D721Med (cell line): ENCODE measurements at regions not wholly inside any gene's neighbourhood (a gene's known extent, or its start where the extent isn't known, plus 50 kb on each side); places are given as distances from the start of the nearest gene placed in this dataset.

Experiments
- DNase-seq: peaks from one replicate; pipeline ENCODE4 v3.0.0; 2011; ENCODE audit warnings: low spot score; ENCODE audit not compliant: insufficient read length
- FAIRE-seq: peaks from 2 replicates; lab custom pipeline; 2011; peaks lifted over from hg19 to GRCh38; lab: Jason Lieb, UNC
- TF ChIP-seq, protein P1 (sequence below): IDR thresholded peaks from 2 replicates; pipeline ENCODE4 v1.5.1; 2012; ENCODE audit warnings: mild to moderate bottlenecking, control low read depth; ENCODE audit not compliant: insufficient read depth; ENCODE audit errors: missing control alignments

DNA sequence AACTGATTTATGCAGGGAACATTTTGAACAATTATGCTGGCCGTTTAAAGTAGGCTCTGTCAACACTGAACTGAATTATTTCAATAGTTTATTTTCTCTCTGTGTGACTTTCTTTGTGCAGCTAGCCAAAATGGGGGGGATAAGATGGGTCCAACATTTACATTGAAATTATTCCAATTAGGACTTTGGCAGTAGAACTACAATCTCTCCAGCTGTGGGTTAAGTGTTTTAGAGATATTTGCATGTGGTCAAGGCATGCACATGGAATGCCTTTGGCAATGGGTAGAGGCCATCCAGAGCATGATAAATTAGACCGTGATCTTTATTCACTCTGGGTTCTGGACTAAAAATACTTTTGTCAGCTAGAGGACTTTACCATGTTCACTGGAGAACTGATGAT lies 107.9 kb upstream of the ELOVL6 start:
- DNase-seq, result no peak
- no peak for FAIRE-seq
- TF ChIP-seq, protein P1, sequence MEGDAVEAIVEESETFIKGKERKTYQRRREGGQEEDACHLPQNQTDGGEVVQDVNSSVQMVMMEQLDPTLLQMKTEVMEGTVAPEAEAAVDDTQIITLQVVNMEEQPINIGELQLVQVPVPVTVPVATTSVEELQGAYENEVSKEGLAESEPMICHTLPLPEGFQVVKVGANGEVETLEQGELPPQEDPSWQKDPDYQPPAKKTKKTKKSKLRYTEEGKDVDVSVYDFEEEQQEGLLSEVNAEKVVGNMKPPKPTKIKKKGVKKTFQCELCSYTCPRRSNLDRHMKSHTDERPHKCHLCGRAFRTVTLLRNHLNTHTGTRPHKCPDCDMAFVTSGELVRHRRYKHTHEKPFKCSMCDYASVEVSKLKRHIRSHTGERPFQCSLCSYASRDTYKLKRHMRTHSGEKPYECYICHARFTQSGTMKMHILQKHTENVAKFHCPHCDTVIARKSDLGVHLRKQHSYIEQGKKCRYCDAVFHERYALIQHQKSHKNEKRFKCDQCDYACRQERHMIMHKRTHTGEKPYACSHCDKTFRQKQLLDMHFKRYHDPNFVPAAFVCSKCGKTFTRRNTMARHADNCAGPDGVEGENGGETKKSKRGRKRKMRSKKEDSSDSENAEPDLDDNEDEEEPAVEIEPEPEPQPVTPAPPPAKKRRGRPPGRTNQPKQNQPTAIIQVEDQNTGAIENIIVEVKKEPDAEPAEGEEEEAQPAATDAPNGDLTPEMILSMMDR, result no peak

DNA sequence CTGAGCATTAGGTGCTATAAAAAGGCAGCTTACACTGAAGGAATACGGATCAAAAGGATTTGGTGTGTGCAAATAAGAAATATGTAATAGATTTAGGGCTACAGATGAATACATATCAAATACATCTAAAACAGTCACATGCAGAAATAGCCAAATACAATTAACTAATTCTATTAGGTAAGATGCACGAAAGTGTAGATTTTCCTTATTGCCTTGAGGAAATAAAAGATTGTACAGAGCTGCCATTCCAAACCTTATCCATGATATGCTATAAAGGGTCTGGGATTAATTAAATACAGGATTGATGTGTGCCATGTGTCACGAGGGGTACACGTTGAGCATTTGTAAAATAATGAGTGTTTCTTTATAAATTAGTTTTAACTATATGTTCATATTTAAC lies 107.0 kb upstream of the ELOVL6 start:
- FAIRE-seq (no peak), DNase-seq (no peak)
- TF ChIP-seq, protein P1, result no peak

DNA sequence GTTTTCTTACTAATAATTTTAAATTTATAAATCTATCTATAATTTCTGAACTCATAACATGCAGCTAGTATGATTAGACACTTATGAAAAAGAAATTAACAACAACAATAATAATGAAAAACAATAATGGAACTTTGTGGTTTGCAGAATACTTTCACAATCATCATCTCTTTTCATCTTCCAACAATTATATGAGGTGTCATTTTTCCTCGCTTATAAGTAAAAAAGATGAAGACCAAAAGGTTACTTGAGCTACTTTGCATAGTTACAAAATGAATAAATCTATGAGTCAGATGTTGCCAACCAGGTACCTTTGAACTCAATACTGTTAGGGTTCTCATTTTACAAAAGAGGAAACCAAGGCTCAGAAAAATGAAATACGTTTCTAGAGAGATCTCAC lies 98.5 kb upstream of the ELOVL6 start:
- TF ChIP-seq, protein P1, result no peak
- no peak for FAIRE-seq
- no peak for DNase-seq

DNA sequence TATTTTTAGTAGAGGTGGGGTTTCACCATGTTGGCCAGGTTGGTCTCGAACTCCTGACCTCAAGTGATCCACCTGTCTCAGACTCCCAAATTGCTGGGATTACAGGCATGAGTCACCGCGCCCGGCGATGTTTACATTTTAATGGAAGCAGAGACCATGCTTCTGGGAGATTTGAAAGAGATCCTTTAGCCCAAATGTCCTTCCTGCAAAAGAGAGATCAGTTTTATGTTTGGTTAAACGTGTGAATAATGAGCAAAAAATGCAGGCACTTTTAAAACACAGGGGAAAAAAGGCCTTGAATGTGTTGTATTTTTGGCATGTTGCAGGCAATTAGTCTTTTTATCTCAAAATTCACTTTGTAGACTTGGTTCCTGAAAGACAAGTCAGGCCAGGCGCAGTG lies 95.8 kb upstream of the ELOVL6 start:
- FAIRE-seq, result no peak
- TF ChIP-seq, protein P1, result no peak
- no peak for DNase-seq

DNA sequence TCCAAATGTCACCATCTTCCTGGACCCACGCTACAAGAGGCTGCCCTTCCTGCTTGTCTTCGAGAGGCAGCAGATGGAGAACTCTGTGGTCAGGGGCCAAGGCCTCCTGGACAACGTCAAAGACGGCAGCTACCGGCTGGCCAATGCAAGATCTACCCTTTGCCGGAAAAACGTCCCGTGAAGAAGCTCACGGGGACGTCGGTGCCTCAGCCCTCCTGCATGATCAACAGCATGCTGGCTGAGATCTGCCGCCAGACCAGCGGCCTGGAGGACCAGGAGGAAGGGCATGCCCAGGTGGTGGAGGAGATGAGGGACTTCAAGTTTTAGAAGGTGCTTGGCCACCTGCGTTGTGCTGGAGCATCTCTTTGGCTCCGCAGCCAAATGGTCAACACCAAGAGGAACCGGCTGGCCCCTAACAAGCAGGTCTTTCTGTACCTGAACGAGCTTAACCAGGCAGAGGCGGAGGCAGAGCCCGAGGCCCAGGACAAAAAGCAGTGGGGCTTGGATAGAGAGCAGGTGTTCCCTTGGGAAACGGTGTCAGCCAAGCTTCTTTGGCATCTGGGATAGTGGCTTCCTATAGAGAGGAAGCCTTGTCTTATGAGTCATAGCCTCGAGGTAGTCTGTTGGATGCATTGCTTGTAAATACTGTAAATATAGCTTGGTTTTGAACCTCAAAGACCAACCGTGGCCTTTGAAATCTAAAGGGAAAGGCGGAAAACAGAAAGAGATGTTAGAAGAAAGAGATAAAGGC lies 94.8 kb upstream of the ELOVL6 start:
- TF ChIP-seq, protein P1, result no peak
- no peak for DNase-seq
- FAIRE-seq, result no peak

DNA sequence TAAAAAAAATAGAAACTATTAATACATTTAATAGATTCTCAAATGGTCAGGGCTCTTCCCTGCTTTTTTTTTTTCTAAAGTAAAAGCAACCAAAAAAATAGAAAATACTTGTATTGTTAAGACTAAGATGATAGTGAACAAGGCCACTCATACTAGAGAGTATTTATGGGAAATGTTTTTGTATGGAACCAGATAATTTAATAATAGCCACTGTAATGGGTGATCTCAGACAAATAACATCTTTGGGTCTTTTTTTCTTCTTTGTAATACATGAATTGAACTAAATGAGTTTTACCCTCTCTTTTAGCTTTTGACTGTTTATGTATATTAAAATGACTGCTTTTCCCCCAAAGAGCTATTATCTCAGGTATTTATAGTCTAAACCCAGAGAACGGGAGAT lies 92.1 kb upstream of the ELOVL6 start:
- FAIRE-seq (no peak), DNase-seq (no peak)
- TF ChIP-seq, protein P1, result no peak

DNA sequence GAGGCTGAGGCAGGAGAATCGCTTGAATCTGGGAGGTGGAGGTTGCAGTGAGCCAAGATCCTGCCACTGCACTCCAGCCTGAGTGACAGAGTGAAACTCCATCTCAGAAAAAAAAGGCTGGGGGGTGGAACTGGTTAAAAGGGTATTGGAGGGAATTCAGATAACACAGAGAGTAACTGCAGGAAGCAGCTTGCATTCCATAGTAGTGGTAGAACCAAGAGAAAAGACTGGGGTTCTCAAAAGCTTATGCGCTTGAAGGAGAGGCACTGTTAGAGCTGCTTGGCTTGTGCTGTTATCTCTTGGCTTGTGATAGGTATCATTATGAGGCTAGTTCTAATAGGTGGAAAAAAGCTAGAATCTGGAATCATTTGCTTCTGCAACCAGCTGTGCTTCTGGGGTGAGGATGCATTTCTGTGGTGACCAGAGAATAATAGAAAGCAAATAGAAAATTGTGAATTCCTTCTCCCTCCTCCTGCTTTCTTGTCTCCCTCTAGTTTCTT lies 91.2 kb upstream of the ELOVL6 start:
- no peak for DNase-seq
- FAIRE-seq, result no peak
- TF ChIP-seq, protein P1, result no peak
